ENCODE measurements at regions not wholly inside any gene's neighbourhood (a gene's known extent, or its start where the extent isn't known, plus 50 kb on each side); places are given as distances from the start of the nearest gene placed in this dataset.

DNA sequence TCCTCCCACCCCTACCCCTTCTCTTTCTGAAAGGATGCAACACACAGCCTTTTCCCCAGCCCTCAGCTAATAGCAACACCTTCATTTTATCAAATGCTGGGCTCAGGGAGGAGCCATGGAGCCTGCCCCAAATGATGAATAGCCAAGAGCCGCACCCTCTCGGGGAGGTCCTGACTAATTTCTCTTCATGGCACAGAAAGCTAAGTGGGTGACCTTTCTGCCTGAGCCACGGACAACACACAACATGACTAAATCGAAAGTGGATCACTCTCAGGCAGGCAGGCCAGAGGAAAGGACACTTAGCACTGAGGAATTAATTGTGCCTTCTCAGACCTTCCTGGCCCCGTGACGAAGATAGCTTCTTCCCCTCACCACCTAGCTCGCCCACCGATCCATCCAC, 165.1 kb upstream of the RAI2 start:
- no peaks in the 10 kb centered on the region for H3K36me3 ChIP-seq
- ATAC-seq: no peak
- TF ChIP-seq, protein P1, sequence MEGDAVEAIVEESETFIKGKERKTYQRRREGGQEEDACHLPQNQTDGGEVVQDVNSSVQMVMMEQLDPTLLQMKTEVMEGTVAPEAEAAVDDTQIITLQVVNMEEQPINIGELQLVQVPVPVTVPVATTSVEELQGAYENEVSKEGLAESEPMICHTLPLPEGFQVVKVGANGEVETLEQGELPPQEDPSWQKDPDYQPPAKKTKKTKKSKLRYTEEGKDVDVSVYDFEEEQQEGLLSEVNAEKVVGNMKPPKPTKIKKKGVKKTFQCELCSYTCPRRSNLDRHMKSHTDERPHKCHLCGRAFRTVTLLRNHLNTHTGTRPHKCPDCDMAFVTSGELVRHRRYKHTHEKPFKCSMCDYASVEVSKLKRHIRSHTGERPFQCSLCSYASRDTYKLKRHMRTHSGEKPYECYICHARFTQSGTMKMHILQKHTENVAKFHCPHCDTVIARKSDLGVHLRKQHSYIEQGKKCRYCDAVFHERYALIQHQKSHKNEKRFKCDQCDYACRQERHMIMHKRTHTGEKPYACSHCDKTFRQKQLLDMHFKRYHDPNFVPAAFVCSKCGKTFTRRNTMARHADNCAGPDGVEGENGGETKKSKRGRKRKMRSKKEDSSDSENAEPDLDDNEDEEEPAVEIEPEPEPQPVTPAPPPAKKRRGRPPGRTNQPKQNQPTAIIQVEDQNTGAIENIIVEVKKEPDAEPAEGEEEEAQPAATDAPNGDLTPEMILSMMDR (IDR thresholded peaks at IDR 0.05): no peak
- TF ChIP-seq POLR2AphosphoS5 (IDR thresholded peaks at IDR 0.05) (no peak), EP300 (IDR thresholded peaks at IDR 0.05) (no peak), POLR2A (IDR thresholded peaks at IDR 0.05) (no peak)
- H3K27ac ChIP-seq: no peak overlapping the region
- no peaks in the 10 kb centered on the region for H3K27me3 ChIP-seq
- 21 to 47% methylated on average over 4 to 5 of the region's 8 CpGs for WGBS, 2 donors (ENCODE audit: low coverage in 1 of 2)
- no peak overlapping the region for H3K4me3 ChIP-seq
- no peaks in the 10 kb centered on the region for H3K4me1 ChIP-seq
- no peaks in the 10 kb centered on the region for H3K9me3 ChIP-seq

DNA sequence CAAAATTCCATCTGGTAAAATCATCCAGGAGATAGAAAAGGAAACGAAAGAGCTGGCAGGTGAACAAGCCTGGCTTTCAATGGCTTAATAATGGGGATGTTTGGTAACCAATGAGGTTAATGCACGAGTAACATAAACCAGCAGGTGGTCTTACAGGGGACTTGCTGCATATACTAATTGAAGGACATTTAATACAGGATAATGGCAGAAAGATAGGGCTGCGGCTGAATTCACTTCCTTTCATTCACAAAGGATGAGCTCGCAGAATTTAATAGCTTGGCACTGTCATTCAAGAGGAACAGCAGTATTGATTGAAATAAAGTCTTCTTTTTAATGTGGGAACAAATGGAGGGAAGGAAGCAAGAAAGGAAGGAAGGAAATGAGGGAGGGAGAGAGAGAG, 156.3 kb upstream of the RAI2 start:
- no peak for ATAC-seq
- 33 to 49% methylated on average over 4 of the region's 4 CpGs for WGBS, 2 donors (ENCODE audit: low coverage in 1 of 2)
- H3K9me3 ChIP-seq: no peaks in the 10 kb centered on the region

DNA sequence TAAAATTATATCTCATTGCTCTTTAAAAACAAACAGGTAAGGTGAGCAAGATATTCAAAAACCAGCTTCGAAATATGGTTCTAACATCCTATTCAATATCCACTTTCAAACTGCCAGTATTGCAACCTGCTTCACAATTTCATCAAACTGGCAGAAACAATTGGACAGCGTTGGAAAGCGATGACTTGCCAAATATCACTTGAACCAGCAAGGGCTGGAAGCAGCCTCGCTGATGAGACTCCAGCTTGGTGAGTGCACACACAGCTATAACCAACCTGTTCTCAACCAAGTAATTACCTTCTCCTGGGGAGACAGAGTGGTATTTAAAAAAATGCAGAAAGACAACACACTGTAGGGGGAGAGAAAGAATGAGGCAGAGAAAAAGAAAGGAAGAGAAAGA, 155.8 kb upstream of the RAI2 start:
- TF ChIP-seq POLR2A (IDR thresholded peaks at IDR 0.05) (no peak), EP300 (IDR thresholded peaks at IDR 0.05) (no peak), POLR2AphosphoS5 (IDR thresholded peaks at IDR 0.05) (no peak)
- TF ChIP-seq, protein P1 (IDR thresholded peaks at IDR 0.05): no peak
- Histone ChIP-seq H3K27ac (no peak overlapping the region), H3K4me3 (no peak overlapping the region), H3K36me3 (no peaks in the 10 kb centered on the region), H3K9me3 (no peaks in the 10 kb centered on the region), H3K4me1 (no peaks in the 10 kb centered on the region), H3K27me3 (no peaks in the 10 kb centered on the region)
- WGBS, 2 donors (ENCODE audit: low coverage in 1 of 2): 60% methylated on average over 4 of the region's 4 CpGs; no CpG with 5 or more reads in 1 of the 2 donors
- no peak for ATAC-seq

More for the DNA sequence above, 156.3 kb upstream of the RAI2 start:
- no peak overlapping the region for H3K4me3 ChIP-seq
- no peaks in the 10 kb centered on the region for H3K27me3 ChIP-seq
- H3K36me3 ChIP-seq: no peaks in the 10 kb centered on the region
- H3K27ac ChIP-seq: no peak overlapping the region
- TF ChIP-seq POLR2A (IDR thresholded peaks at IDR 0.05) (no peak), EP300 (IDR thresholded peaks at IDR 0.05) (no peak), POLR2AphosphoS5 (IDR thresholded peaks at IDR 0.05) (no peak)
- TF ChIP-seq, protein P1 (IDR thresholded peaks at IDR 0.05): no peak
- no peaks in the 10 kb centered on the region for H3K4me1 ChIP-seq

GRCh38 chrX:18010253-18010652, 149.2 kb upstream of the RAI2 start:
- H3K4me1 ChIP-seq: no peaks in the 10 kb centered on the region
- TF ChIP-seq POLR2A (IDR thresholded peaks at IDR 0.05): no peak
- no peak for TF ChIP-seq POLR2AphosphoS5 (IDR thresholded peaks at IDR 0.05)
- no peaks in the 10 kb centered on the region for H3K9me3 ChIP-seq
- H3K4me3 ChIP-seq: no peak overlapping the region
- H3K36me3 ChIP-seq: no peaks in the 10 kb centered on the region
- ATAC-seq: no peak
- WGBS, 2 donors (ENCODE audit: low coverage in 1 of 2): 89% methylated on average over 4 of the region's 4 CpGs; no CpG with 5 or more reads in 1 of the 2 donors
- H3K27ac ChIP-seq: no peak overlapping the region
- no peaks in the 10 kb centered on the region for H3K27me3 ChIP-seq

- Histone ChIP-seq H3K27me3 (peaks cover 2% of the 10 kb centered on the region), H3K27ac (no peak overlapping the region), H3K4me1 (no peaks in the 10 kb centered on the region), H3K36me3 (no peaks in the 10 kb centered on the region), H3K4me3 (no peak overlapping the region), H3K9me3 (no peaks in the 10 kb centered on the region)
- 5 to 55% methylated on average over 3 to 5 of the region's 5 CpGs for WGBS, 2 donors (ENCODE audit: low coverage in 1 of 2)
- TF ChIP-seq POLR2AphosphoS5 (IDR thresholded peaks at IDR 0.05) (no peak), EP300 (IDR thresholded peaks at IDR 0.05) (no peak)
- no peak for ATAC-seq
These were observed 142.8 kb upstream of the RAI2 start for GRCh38 chrX:18003876-18004275.

DNA sequence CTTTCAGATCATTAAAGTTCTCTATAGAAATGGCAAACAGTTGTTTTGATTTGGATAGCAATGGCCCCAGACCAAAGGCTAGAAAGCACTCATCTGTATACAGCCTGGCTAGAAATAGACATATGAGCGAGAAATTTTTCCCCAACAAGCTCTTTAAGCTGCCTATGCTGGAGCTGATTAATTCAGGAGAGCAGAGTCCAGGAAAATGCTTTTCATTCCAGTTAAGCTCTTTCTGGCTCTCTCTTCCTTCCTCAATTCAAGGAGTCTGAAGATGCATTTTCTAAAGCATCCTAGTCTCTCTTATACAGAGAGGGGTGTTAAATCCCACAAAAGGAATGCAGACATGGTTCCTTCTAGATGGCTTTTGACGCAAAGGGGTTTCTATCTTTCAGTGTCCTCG, 141.7 kb upstream of the RAI2 start:
- Histone ChIP-seq H3K9me3 (no peaks in the 10 kb centered on the region), H3K4me3 (no peak overlapping the region), H3K27me3 (peaks cover 5% of the 10 kb centered on the region), H3K4me1 (no peaks in the 10 kb centered on the region), H3K27ac (no peak overlapping the region), H3K36me3 (no peaks in the 10 kb centered on the region)
- WGBS, 2 donors (ENCODE audit: low coverage in 1 of 2): 60 to 65% methylated on average over 1 to 3 of the region's 3 CpGs
- TF ChIP-seq, protein P1 (IDR thresholded peaks at IDR 0.05): no peak
- TF ChIP-seq POLR2AphosphoS5 (IDR thresholded peaks at IDR 0.05) (no peak), POLR2A (IDR thresholded peaks at IDR 0.05) (no peak), EP300 (IDR thresholded peaks at IDR 0.05) (no peak)
- ATAC-seq: no peak

Measured in gastroesophageal sphincter (tissue), 4 donors.